GM23338 (cell line): ENCODE measurements at regions not wholly inside any gene's neighbourhood (a gene's known extent, or its start where the extent isn't known, plus 50 kb on each side); places are given as distances from the start of the nearest gene placed in this dataset.
A peak's percentile ranks its signal among the peaks of the same experiment; 100 is the strongest.

ENCODE experiments used
- ATAC-seq: fragments of 200-7000 bp; cut with Tn5 transposase; 3 replicates; pipeline ENCODE4 v1.9.1; 2020
- DNase-seq: peaks from one replicate; pipeline ENCODE4 v3.0.0-alpha.2; 2015; ENCODE audit warnings: low spot score
- H2AFZ ChIP-seq: fragments of 200-600 bp; sonication (generic); 2 replicates; pipeline ENCODE4 v1.8.0; 2016; ENCODE audit warnings: antibody characterized with exemption, mild to moderate bottlenecking, moderate library complexity
- H3F3A ChIP-seq: fragments of 200-600 bp; sonication (generic); replicated peaks from 2 replicates; pipeline ENCODE4 v1.8.0; 2017; ENCODE audit warnings: antibody characterized with exemption, mixed run types, low read depth
- H3K27ac ChIP-seq: fragments of 200-600 bp; sonication (generic); 2 replicates; pipeline ENCODE4 v1.6.1; 2016; ENCODE audit warnings: low read depth
- H3K27me3 ChIP-seq: fragments of 200-600 bp; sonication (generic); 2 replicates; pipeline ENCODE4 v1.8.0; 2016; ENCODE audit warnings: mild to moderate bottlenecking, mixed run types, moderate library complexity; ENCODE audit not compliant: insufficient read depth
- H3K36me3 ChIP-seq: fragments of 200-600 bp; sonication (generic); 2 replicates; pipeline ENCODE4 v1.8.0; 2016; ENCODE audit warnings: mild to moderate bottlenecking; ENCODE audit not compliant: insufficient read depth
- H3K4me1 ChIP-seq: fragments of 200-600 bp; sonication (generic); 2 replicates; pipeline ENCODE4 v1.8.0; 2016; ENCODE audit warnings: mild to moderate bottlenecking, moderate library complexity; ENCODE audit not compliant: insufficient read depth
- H3K4me2 ChIP-seq: fragments of 200-600 bp; sonication (generic); 2 replicates; pipeline ENCODE4 v1.7.1; 2017; ENCODE audit warnings: mixed run types
- H3K4me3 ChIP-seq: fragments of 200-600 bp; sonication (generic); 2 replicates; pipeline ENCODE4 v1.6.1; 2016; ENCODE audit warnings: mixed run types
- H3K79me2 ChIP-seq: fragments of 200-600 bp; sonication (generic); replicated peaks from 2 replicates; pipeline ENCODE4 v1.8.0; 2017; ENCODE audit warnings: mild to moderate bottlenecking; ENCODE audit not compliant: insufficient read depth
- H3K9me2 ChIP-seq: fragments of 200-600 bp; sonication (generic); 2 replicates; pipeline ENCODE4 v1.8.0; 2017; ENCODE audit not compliant: insufficient read depth
- H4K20me1 ChIP-seq: fragments of 200-600 bp; sonication (generic); replicated peaks from 2 replicates; pipeline ENCODE4 v1.8.0; 2017; ENCODE audit warnings: mild to moderate bottlenecking; ENCODE audit not compliant: insufficient read depth
- H3K27ac Mint-ChIP-seq: 2 replicates; pipeline ENCODE4 v1.8.0; 2020; ENCODE audit warnings: inconsistent platforms, mild to moderate bottlenecking, moderate library complexity, mixed read lengths
- H3K27me3 Mint-ChIP-seq: 3 replicates; pipeline ENCODE4 v1.8.0; 2022; ENCODE audit warnings: low read depth, mild to moderate bottlenecking, moderate library complexity, mixed read lengths, inconsistent platforms; ENCODE audit not compliant: insufficient read depth, poor library complexity
- H3K36me3 Mint-ChIP-seq: 3 replicates; pipeline ENCODE4 v1.8.0; 2021; ENCODE audit warnings: low read depth, mild to moderate bottlenecking, inconsistent platforms, moderate library complexity, mixed read lengths
- H3K4me1 Mint-ChIP-seq: 3 replicates; pipeline ENCODE4 v1.8.0; 2020; ENCODE audit warnings: mild to moderate bottlenecking, inconsistent platforms, mixed read lengths
- H3K4me3 Mint-ChIP-seq: 3 replicates; pipeline ENCODE4 v1.8.0; 2021; ENCODE audit warnings: moderate library complexity, mild to moderate bottlenecking, inconsistent platforms, mixed read lengths
- H3K9me3 Mint-ChIP-seq: 3 replicates; pipeline ENCODE4 v1.8.0; 2020; ENCODE audit warnings: moderate library complexity, mild to moderate bottlenecking, inconsistent platforms, mixed read lengths
- CTCF ChIP-seq, 2 experiments: fragments of 200-600 bp in 1 of 2; sonication (generic) in 1 of 2; conservative IDR thresholded peaks; 2 replicates each; pipeline versions ENCODE4 v1.5.1 to v1.6.1; 2016 to 2017; ENCODE audit warnings: antibody characterized with exemption in 2 of 2, low read depth in 2 of 2, mild to moderate bottlenecking in 2 of 2, moderate library complexity in 1 of 2
- EZH2 ChIP-seq: fragments of 200-600 bp; sonication (generic); IDR thresholded peaks from one replicate; pipeline ENCODE4 v1.8.0; 2017; ENCODE audit warnings: antibody characterized with exemption, mild to moderate bottlenecking, low read depth; ENCODE audit not compliant: unreplicated experiment
- JUNB ChIP-seq: IDR thresholded peaks from one replicate; pipeline ENCODE4 v1.6.1; 2016; ENCODE audit warnings: antibody characterized with exemption; ENCODE audit not compliant: unreplicated experiment
- ZNF331 ChIP-seq: fragments of 250-450 bp; sonication (Bioruptor Pico); IDR thresholded peaks from 2 replicates; pipeline ENCODE4 v1.5.0; 2020; ENCODE audit warnings: low read depth, mild to moderate bottlenecking, moderate library complexity
- ZNF462 ChIP-seq: fragments of 250-450 bp; sonication (Bioruptor Pico); IDR thresholded peaks from 2 replicates; pipeline ENCODE4 v1.5.0; 2020; ENCODE audit warnings: mild to moderate bottlenecking, moderate library complexity

GRCh38 chr4:188412499-188412898 lies 273.3 kb downstream of the TRIML1 start:
- H3K4me1 ChIP-seq = peaks cover 5% of the 10 kb centered on the region; the same call in 1 of the 2 replicates
- H3F3A ChIP-seq = no peaks in the 10 kb centered on the region
- no peaks in the 10 kb centered on the region for H3K9me2 ChIP-seq
- H3K36me3 ChIP-seq = no peaks in the 10 kb centered on the region
- H4K20me1 ChIP-seq = no peaks in the 10 kb centered on the region
- no peak overlapping the region for H3K4me2 ChIP-seq
- H3K4me3 Mint-ChIP-seq = no peak overlapping the region
- no peak overlapping the region for H3K27ac ChIP-seq
- peaks cover 5% of the 10 kb centered on the region; the same call in 2 of the 3 replicates for H3K36me3 Mint-ChIP-seq
- TF ChIP-seq JUNB = no peak
- no peak for TF ChIP-seq ZNF331 (CRISPR knock-in tag)
- TF ChIP-seq CTCF (conservative IDR thresholded peaks at IDR 0.05; ENCODE audit: low read depth in 2 of 2) = 0 out of 4 replicates have a peak, but pooled peaks of 1 of the 2 experiments have one; percentile 5
- H3K4me3 ChIP-seq = no peak overlapping the region
- H3K79me2 ChIP-seq = no peaks in the 10 kb centered on the region
- H3K27me3 Mint-ChIP-seq = peaks cover 2% of the 10 kb centered on the region
- H3K4me1 Mint-ChIP-seq = peaks cover 6% of the 10 kb centered on the region; the same call in 2 of the 3 replicates
- no peak for ATAC-seq
- H3K9me3 Mint-ChIP-seq = no peaks in the 10 kb centered on the region
- DNase-seq = no peak
- H3K27ac Mint-ChIP-seq = no peak overlapping the region
- H3K27me3 ChIP-seq = no peaks in the 10 kb centered on the region
- H2AFZ ChIP-seq = no peak overlapping the region

GRCh38 chr4:188414441-188414840 lies 275.2 kb downstream of the TRIML1 start:
- DNase-seq = no peak
- peaks cover 4% of the 10 kb centered on the region; the same call in 1 of the 3 replicates for H3K36me3 Mint-ChIP-seq
- H3K4me1 Mint-ChIP-seq = peaks cover 2% of the 10 kb centered on the region; the same call in 2 of the 3 replicates
- H3K9me3 Mint-ChIP-seq = no peaks in the 10 kb centered on the region
- Histone ChIP-seq H2AFZ (no peak overlapping the region), H3K4me1 (no peaks in the 10 kb centered on the region), H3K27me3 (no peaks in the 10 kb centered on the region), H3K27ac (no peak overlapping the region), H3K9me2 (no peaks in the 10 kb centered on the region), H4K20me1 (no peaks in the 10 kb centered on the region), H3K4me3 (no peak overlapping the region), H3F3A (no peaks in the 10 kb centered on the region), H3K36me3 (no peaks in the 10 kb centered on the region), H3K4me2 (no peak overlapping the region), H3K79me2 (no peaks in the 10 kb centered on the region)
- H3K4me3 Mint-ChIP-seq = no peak overlapping the region
- TF ChIP-seq EZH2 = no peak
- ATAC-seq = no peak
- no peak overlapping the region for H3K27ac Mint-ChIP-seq
- peaks cover 2% of the 10 kb centered on the region for H3K27me3 Mint-ChIP-seq

- H3K27me3 Mint-ChIP-seq = peaks cover 1% of the 10 kb centered on the region
- no peaks in the 10 kb centered on the region for H3K36me3 ChIP-seq
- no peaks in the 10 kb centered on the region for H3K27me3 ChIP-seq
- no peak overlapping the region for H3K27ac ChIP-seq
- no peaks in the 10 kb centered on the region for H3F3A ChIP-seq
- H3K4me3 ChIP-seq = no peak overlapping the region
- no peaks in the 10 kb centered on the region for H3K79me2 ChIP-seq
- H3K27ac Mint-ChIP-seq = no peak overlapping the region
- peaks cover 4% of the 10 kb centered on the region; the same call in 1 of the 3 replicates for H3K36me3 Mint-ChIP-seq
- peak; percentile 95 for ATAC-seq
- H3K4me2 ChIP-seq = no peak overlapping the region
- no peaks in the 10 kb centered on the region for H3K9me2 ChIP-seq
- no peak overlapping the region for H3K4me3 Mint-ChIP-seq
- H4K20me1 ChIP-seq = no peaks in the 10 kb centered on the region
- no peak overlapping the region for H2AFZ ChIP-seq
- H3K4me1 Mint-ChIP-seq = peaks cover 2% of the 10 kb centered on the region; the same call in 2 of the 3 replicates
- peak; percentile 62 for DNase-seq
- no peaks in the 10 kb centered on the region for H3K4me1 ChIP-seq
- H3K9me3 Mint-ChIP-seq = peaks cover 11% of the 10 kb centered on the region; the same call in 2 of the 3 replicates
- TF ChIP-seq ZNF462 (CRISPR knock-in tag) = 0 out of 2 replicates have a peak, but pooled peaks have one; percentile 22
- peak in 1 of 2 experiments; percentile 60; a peak in 2 of 4 replicates for TF ChIP-seq CTCF (conservative IDR thresholded peaks at IDR 0.05; ENCODE audit: low read depth in 2 of 2)
- TF ChIP-seq ZNF331 (CRISPR knock-in tag) = no peak
Measured at GRCh38 chr4:188417181-188417580, 277.9 kb downstream of the TRIML1 start.
